ENCODE measurements at regions not wholly inside any gene's neighbourhood (a gene's known extent, or its start where the extent isn't known, plus 50 kb on each side); places are given as distances from the start of the nearest gene placed in this dataset.
A peak's percentile ranks its signal among the peaks of the same experiment; 100 is the strongest.

DNA sequence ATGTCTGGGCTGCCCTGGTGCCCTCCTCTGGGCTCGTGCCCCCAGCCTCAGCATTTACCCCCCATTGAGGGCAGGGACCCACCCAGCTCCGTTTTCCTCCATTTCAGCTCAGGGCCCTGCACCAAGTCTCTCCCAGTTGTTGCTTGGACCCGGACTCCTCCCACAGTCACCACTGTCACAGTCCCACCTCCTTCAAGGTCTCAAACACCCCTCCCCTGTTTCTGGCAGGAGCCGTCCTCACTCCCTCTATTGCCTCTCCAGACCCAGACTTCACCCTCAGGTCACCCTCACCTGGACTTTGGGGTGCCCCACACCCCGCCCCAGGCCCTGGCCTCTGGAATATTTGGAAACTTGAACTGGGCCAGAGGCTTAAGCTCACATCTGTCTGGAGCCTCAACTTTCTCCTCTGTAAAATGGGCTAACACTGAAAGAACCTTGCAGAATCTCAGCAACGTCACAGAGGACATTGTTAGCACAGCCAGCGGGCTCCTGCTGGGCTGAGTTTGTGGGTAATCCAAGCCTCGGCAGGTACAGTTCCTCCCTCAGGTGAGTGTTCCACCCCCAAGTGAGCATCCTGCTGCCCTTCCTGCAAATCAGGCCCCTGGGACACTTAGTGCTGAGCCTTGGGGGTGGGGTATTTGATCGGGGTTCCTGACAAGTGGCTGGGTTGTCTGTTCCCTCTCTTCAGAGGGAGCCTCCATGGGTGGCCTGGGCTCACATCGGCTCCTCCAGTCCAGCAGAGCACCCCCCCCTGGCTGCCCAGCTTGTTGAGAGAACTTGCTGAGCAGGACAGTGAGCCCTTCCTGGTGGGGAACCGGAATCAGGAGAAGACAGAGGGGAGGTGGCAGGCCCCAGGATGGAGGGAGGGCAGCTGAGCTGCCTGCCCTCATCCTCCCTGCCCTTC lies 130.1 kb downstream of the C9orf50 start:
- Mint-ChIP-seq H3K36me3 (peaks cover 53% of the 10 kb centered on the region), H3K4me3 (peak overlapping the region; percentile 88), H3K4me1 (peaks cover 67% of the 10 kb centered on the region), H3K27ac (peak overlapping the region; percentile 96), H3K9me3 (no peaks in the 10 kb centered on the region)
- no peak for ATAC-seq
- DNase-seq (ENCODE audit: low spot score in 2 of 2): no peak

DNA sequence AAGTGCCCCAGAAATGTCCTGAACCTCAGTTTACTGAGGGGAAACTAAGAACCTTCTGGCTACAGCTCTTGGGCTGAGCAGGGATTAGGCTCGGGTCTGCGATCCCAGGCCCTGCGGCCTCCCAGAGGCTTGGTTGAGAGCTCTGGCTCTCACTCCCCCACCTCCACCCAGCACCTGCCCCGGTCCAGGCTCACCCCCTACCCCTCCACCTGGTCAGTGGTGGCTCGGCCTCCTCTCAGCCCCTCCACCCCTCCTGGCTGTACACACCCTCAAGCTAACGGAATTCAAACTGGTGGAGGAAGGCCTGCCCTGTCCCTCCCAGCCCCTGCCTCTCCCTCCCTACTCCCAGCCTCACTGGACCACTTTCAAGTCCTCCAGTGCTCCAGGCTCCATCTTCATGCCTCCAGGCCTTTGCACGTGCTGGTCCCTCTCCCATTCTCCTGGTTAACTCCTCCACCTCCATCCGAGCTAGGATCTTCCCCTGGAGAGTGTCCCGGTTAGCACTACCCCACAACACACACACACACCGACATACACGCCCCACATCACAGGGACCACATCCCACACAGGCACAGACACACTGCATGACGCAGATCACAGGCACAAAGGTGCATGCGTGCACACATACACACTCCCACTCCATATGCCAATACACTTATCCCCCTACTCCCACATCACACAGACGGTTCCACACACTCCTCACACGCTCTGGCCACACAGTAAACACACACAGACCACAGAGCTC lies 130.9 kb downstream of the C9orf50 start:
- Mint-ChIP-seq H3K27ac (peak overlapping the region; percentile 96), H3K36me3 (peaks cover 53% of the 10 kb centered on the region), H3K4me3 (peak overlapping the region; percentile 88), H3K4me1 (peaks cover 68% of the 10 kb centered on the region), H3K9me3 (no peaks in the 10 kb centered on the region)
- DNase-seq (ENCODE audit: low spot score in 2 of 2) (no peak), ATAC-seq (peak; percentile 17)

DNA sequence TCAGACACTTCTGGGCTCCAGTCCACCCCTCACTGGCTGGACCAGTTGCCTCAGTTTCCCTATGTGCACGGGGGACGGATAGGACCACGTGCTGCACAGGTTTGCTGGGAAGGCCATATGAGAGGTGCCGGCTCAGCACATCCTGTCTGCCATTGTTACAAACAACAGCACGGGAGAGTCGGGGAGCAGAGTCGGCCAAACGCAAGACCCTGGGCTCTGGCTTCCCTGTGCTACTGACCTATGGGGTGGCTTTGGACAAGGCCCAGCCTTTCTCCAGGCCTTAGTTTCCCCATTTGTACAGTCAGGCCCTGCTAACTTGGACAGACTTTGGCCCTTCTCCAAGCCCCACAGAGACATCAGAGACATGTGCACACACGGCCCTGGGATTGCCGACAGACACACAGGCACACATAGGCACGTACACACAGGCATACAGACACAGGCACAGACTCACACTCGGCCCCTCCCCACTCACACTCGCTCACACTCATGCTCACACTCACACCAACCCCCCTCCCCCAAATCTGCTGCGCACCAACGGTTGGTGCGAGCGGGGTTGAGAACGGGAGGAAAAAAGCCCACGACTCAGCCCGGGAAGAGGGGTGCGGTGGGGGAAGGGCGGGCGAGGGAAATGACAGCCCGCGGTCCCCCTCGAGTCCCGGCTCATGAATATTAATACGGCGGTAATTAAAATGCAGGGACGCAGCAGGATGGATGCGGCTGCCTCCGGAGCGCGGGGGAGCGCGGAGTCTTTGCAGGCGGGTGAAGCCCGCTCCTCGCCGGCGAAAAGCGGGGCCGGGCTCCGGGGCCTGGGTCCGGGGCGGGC lies 133.0 kb downstream of the C9orf50 start:
- Mint-ChIP-seq H3K4me3 (peak overlapping the region; percentile 88), H3K9me3 (no peaks in the 10 kb centered on the region), H3K36me3 (peaks cover 52% of the 10 kb centered on the region), H3K27ac (peak overlapping the region; percentile 96), H3K4me1 (peaks cover 75% of the 10 kb centered on the region)
- ATAC-seq (peak; percentile 25), DNase-seq (ENCODE audit: low spot score in 2 of 2) (no peak)

DNA sequence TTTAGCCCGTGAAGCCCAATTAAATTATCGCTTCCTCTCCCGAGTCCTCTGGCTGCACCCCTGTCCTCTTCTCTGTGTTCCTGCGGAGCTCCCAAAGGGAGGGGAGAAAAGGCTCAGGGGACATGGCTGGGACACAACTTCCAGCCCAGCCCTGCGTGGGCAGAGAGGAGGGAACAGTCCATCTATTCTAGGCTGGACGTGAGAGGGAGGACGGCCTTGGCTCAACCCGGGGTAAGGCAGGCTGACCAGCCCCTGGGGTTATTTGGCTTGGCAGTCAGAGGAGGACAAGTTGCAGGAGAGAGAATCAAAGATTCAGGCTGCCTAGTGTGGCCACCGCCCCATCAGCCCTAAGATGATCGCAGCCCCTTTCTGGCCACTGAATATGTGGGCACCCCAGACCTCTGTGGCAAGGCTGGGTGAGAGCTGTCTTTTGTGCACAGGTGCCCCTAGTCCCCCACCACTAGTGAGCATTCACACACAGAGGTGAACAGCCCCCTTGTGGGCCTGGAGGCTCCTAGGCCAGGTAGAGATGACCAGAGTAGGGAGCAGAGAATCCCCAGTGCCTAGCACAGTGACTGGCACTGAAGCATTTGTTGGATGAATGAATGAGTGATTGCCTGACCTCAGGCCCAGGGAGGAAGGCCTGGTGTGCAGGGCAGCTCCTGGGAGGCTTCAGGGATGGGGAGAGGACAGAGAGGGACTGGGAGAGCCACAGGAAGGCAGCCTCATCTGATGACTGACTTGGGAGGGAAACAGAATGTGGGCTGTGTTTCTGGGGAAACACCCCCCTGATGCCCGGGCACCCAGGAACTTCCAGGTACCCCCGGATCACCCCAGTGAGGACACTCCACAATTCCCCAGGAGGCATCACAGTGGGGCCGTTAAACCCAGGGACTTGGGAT lies 133.9 kb downstream of the C9orf50 start:
- no peak for ATAC-seq
- H3K4me1 Mint-ChIP-seq: peaks cover 71% of the 10 kb centered on the region
- H3K27ac Mint-ChIP-seq: peak overlapping the region; percentile 96
- no peaks in the 10 kb centered on the region for H3K9me3 Mint-ChIP-seq
- H3K4me3 Mint-ChIP-seq: peak overlapping the region; percentile 88
- DNase-seq (ENCODE audit: low spot score in 2 of 2): no peak
- H3K36me3 Mint-ChIP-seq: peaks cover 43% of the 10 kb centered on the region

DNA sequence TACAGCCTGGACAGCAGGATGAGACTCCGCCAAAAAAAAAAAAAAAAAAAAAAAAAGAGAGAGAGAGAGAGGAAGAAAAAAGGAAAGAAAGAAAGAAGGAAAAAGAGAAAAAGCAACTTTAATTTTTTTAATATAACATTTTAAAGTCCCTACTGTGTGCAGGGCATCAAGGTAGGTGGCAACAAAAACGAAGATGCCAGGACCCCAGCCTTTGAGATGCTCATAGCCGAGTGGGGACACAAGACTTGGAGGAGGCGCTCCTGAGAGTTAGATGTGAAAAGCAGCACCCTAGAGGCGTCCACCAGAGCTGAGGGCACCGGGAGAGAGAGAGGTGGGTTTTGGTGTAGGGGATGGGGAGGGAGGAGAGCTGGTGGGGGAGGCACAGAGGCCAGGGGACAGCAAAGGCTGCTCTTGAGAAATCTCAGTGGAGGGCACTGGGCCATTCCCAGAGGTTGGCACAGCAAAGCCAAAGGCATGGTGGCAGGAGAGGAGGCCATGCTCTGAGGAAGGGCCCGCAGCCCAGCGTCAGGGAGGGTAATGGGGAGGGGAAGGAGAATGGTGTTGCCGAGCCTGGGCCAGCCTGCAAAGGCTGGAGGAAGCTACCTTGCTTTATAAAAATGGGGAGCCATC lies 135.6 kb downstream of the C9orf50 start:
- peak overlapping the region; percentile 96 for H3K27ac Mint-ChIP-seq

DNA sequence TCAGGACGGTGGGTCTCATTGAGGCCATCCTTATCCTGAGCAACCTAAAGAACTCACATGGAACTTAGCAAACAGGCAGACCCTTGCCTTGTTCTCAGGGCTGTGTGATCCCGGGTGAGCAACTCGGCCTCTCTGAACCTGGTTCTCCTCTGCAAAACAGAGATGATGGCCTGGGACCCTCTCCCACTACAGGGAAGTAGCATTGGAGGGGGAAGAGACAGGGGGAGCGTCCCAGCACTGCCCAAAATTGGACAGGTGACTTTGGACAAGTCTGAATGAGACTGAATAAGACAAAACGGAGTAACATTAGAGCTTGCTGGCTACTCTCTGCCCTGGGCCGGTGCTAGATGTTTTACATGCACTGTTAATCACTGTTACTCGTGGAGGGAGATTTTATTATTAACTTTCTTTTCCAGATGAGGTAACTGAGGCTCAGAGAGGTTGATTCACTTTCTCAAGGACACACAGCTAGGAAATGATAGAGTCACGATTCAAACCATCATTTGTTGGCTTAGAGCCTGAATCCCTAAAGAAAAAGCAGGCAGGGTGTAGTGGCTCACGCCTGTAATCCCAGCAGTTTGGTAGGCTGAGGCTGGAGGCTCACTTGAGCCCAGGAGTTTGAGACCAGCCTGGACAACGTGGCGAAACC lies 136.4 kb downstream of the C9orf50 start:
- peaks cover 21% of the 10 kb centered on the region for H3K36me3 Mint-ChIP-seq
- H3K27ac Mint-ChIP-seq: peak overlapping the region; percentile 96
- ATAC-seq (no peak), DNase-seq (ENCODE audit: low spot score in 2 of 2) (no peak)
- peak overlapping the region; percentile 51 for H3K4me3 Mint-ChIP-seq
- no peaks in the 10 kb centered on the region for H3K9me3 Mint-ChIP-seq
- peaks cover 50% of the 10 kb centered on the region for H3K4me1 Mint-ChIP-seq

More for the DNA sequence above, 135.6 kb downstream of the C9orf50 start:
- DNase-seq (ENCODE audit: low spot score in 2 of 2): no peak
- peaks cover 54% of the 10 kb centered on the region for H3K4me1 Mint-ChIP-seq
- no peak for ATAC-seq
- H3K4me3 Mint-ChIP-seq: peak overlapping the region; percentile 51
- H3K9me3 Mint-ChIP-seq: no peaks in the 10 kb centered on the region
- H3K36me3 Mint-ChIP-seq: peaks cover 29% of the 10 kb centered on the region

DNA sequence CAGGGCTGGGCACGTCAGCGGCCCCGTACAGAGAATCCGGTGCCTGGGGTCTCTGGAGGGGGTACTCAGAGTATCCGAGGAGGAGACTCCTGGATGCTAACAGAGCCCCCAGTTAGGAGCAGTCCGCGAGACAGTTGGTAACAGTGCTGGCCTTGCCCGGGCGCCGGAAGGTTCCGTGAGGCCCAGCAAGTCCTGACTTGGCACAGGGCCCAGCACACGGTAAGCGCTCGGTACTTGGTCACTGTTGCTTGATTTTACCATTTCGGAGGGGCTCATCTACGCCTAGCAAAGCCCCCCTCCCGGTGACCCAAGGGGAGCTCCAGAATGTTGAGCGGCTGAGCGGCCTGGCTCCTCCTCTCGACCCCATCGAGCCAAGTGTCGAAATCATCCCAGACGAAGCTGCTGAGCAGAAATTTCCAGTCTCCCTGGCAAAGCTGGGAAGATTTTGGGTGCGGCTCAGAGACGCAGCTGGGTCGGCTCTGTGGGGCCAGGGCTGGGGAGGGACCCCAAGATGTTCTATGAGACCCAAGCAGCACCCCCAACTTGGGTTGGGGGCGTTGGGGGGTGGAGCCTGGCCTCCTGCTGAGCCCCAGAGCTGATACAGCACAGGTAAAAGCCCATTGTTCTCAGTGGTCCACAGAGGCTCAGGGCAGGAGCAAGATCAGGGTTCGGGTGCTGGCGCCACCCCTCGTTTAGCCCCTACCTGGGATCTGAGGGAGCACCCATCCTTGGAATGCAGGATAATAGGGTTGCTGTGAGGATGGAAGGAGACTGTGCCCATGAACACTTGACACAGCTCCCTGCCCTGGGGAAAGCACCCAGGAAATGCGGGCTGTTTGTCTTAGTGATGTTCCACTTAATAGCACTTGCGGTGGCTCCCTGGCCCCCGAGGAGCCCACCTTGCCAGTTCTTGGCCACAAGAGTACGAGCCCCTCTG lies 137.2 kb downstream of the C9orf50 start:
- H3K4me1 Mint-ChIP-seq: peaks cover 50% of the 10 kb centered on the region
- peaks cover 13% of the 10 kb centered on the region for H3K36me3 Mint-ChIP-seq
- H3K4me3 Mint-ChIP-seq: peak overlapping the region; percentile 51
- DNase-seq (ENCODE audit: low spot score in 2 of 2) (no peak), ATAC-seq (no peak)
- peak overlapping the region; percentile 96 for H3K27ac Mint-ChIP-seq
- no peaks in the 10 kb centered on the region for H3K9me3 Mint-ChIP-seq

DNA sequence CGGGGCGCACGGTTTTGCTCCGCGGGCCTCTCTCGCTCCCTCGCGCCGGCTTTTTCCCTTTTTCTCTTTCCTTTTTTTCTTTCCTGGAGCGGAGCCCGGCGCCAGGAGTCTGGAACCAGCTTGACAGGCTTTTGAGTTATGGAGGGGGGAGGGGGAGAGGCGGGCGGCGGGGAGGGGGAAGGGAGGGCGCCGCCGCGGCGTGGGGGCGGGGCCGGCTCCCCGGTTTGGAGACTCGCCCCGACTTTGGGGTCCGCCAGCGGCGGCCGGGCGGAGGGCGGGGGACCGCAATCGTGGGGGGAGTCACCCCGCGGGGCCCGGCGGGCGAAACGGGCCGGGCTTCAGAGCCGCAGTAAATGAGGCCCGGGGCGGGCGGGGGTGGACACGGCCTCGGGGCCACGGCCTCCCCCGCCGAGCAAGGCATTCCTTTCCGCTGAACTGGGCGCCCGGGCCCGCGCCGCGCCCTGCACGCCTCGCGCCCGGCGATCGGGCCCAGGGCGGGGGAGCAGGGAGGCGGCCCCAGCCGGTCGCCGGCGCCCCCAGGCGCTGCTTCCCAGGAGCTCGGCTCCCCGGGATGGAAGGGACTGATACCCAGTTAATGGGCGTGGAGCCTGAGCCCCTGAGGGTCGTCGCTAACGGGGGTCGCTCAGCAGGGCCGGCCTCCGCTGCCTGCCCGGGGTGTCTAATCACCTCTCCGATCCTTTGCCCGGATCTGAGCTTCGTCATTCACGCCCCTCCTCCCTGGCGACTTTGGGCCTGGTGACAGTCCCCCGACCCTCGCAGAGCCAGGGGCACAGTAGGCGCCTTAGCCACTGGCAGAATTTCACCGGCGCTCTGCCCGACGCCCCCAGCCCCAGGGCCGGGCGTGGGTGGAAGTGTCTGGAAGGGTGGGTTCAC lies 138.1 kb downstream of the C9orf50 start:
- Mint-ChIP-seq H3K4me1 (peaks cover 46% of the 10 kb centered on the region), H3K9me3 (no peaks in the 10 kb centered on the region), H3K27ac (peak overlapping the region; percentile 96), H3K36me3 (peaks cover 8% of the 10 kb centered on the region), H3K4me3 (peak overlapping the region; percentile 51)
- DNase-seq (ENCODE audit: low spot score in 2 of 2): no peak
- peak; percentile 61 for ATAC-seq

DNA sequence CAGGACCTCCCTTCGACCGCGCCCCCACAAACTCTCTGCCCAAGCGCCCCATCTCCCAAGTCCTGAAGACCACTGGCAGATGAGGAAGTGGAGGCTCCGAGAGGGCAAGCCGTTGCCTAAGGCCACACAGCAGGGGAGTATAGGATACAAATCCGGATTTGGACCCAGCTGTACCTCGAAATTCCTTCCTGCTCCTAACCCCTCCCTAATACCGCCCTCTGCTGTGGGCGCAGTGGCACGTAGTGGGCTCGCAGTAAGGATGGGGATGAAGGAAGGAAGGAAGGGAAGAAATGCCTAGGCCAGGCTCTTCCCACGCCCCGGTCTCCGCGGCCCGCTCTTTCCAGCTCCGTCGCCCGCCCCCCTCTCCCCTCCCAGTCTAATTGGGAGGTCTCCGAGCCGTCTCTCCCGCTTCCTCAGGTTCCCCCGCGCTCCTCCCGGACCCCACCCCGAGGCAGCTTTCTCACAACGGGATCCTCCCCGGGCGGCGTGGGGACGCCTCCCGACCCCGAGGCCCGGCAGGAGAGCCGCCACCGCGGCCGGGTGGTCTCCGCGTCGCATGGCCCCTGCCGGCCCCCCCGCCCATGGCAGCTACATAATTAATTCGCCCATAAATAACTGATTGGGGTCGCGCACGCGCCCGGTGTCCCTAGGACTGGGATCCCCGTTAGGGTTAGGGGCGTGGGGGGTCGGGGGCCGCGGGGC lies 138.9 kb downstream of the C9orf50 start:
- H3K9me3 Mint-ChIP-seq: no peaks in the 10 kb centered on the region
- H3K27ac Mint-ChIP-seq: peak overlapping the region; percentile 73

DNA sequence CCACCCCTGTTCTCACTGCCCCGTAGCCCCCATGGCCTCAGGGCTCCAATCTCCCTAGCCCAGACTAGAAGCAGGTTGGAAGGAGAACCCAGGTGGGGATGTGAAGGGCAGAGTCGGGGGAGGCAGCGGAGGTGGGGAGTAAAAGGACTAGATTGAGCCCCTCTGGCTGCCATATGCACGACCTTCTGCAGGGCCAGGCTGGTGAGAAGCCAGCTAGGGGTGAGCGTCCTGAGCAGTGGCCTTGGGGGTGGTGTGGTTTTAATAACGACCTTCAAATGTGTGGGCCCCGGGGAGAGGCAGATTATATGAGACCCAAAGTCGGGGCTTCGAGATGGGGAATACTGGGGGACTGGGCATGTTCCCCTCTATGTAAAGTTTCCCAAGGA lies 139.5 kb downstream of the C9orf50 start:
- H3K4me1 Mint-ChIP-seq: peaks cover 38% of the 10 kb centered on the region
- H3K9me3 Mint-ChIP-seq: no peaks in the 10 kb centered on the region
- H3K27ac Mint-ChIP-seq: peak overlapping the region; percentile 73
- DNase-seq (ENCODE audit: low spot score in 2 of 2) (no peak), ATAC-seq (no peak)
- peak overlapping the region; percentile 51 for H3K4me3 Mint-ChIP-seq
- H3K36me3 Mint-ChIP-seq: no peaks in the 10 kb centered on the region

More for the DNA sequence above, 138.9 kb downstream of the C9orf50 start:
- Mint-ChIP-seq H3K4me3 (peak overlapping the region; percentile 51), H3K4me1 (peaks cover 43% of the 10 kb centered on the region), H3K36me3 (peaks cover under 1% of the 10 kb centered on the region)
- no peak for DNase-seq (ENCODE audit: low spot score in 2 of 2)
- ATAC-seq: no peak

DNA sequence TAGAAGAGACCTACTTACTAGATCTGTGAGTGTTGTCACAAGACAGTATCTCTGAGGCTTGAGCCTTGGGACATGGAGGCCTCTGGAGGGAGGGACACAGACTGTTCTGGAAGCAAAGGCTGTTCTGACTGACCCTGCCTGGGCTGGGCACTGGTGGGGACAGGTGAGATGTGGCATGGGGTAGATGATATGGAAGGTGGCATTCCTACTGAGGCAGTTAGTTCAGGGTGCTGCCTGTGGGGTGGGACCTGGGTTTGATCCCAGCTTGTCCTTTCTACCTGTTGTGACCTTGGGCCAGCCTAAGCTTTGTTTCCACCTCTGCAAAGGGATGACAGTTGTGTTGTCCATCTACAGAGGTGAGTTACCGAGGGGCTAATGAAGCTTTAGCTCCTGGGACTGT lies 140.2 kb downstream of the C9orf50 start:
- Mint-ChIP-seq H3K4me3 (no peak overlapping the region), H3K27ac (no peak overlapping the region), H3K9me3 (no peaks in the 10 kb centered on the region), H3K4me1 (peaks cover 31% of the 10 kb centered on the region), H3K36me3 (no peaks in the 10 kb centered on the region)
- ATAC-seq (no peak), DNase-seq (ENCODE audit: low spot score in 2 of 2) (no peak)

All from stimulated activated effector memory CD8-positive, alpha-beta T cell treated with anti-CD3 and anti-CD28 coated beads, Interleukin-12 subunit alpha, Interleukin-12 subunit beta, amount 100 ng/mL, for 72 hours (primary cell).